ENCODE measurements at regions not wholly inside any gene's neighbourhood (a gene's known extent, or its start where the extent isn't known, plus 50 kb on each side); places are given as distances from the start of the nearest gene placed in this dataset.

- Histone ChIP-seq H3K9me3 (ENCODE audit: low read length) (no peaks in the 10 kb centered on the region), H3K27ac (ENCODE audit: low read length) (no peak overlapping the region), H3K27me3 (ENCODE audit: low read length) (no peaks in the 10 kb centered on the region), H3K9me2 (replicated peaks; ENCODE audit: insufficient read depth, low read length) (no peaks in the 10 kb centered on the region), H2AFZ (ENCODE audit: low read length) (no peak overlapping the region), H3K4me1 (ENCODE audit: low read length) (peaks cover 13% of the 10 kb centered on the region), H3K4me3 (ENCODE audit: low read length) (no peak overlapping the region), H3K36me3 (ENCODE audit: insufficient read depth, low read length) (no peaks in the 10 kb centered on the region), H3K79me2 (ENCODE audit: low read length) (no peaks in the 10 kb centered on the region), H3K4me2 (ENCODE audit: low read depth, low read length, poor library complexity, severe bottlenecking) (no peak overlapping the region), H3K9ac (ENCODE audit: low read length) (no peak overlapping the region), H4K20me1 (ENCODE audit: insufficient read depth, low read depth, low read length) (no peaks in the 10 kb centered on the region)
- DNase-seq = no peak
Observed at GRCh38 chr11:127075758-127076157, 75.2 kb upstream of the KIRREL3 start.

GRCh38 chr11:127074151-127074761 lies 73.7 kb upstream of the KIRREL3 start:
- peak overlapping the region; percentile 35 for H3K4me2 ChIP-seq (ENCODE audit: low read depth, low read length, poor library complexity, severe bottlenecking)
- H3K36me3 ChIP-seq (ENCODE audit: insufficient read depth, low read length) = no peaks in the 10 kb centered on the region
- DNase-seq = peak; percentile 71

GRCh38 chr11:127073621-127074020 lies 73.1 kb upstream of the KIRREL3 start:
- Histone ChIP-seq H2AFZ (ENCODE audit: low read length) (no peak overlapping the region), H3K9ac (ENCODE audit: low read length) (no peak overlapping the region), H3K27me3 (ENCODE audit: low read length) (no peaks in the 10 kb centered on the region), H4K20me1 (ENCODE audit: insufficient read depth, low read depth, low read length) (no peaks in the 10 kb centered on the region), H3K27ac (ENCODE audit: low read length) (no peak overlapping the region), H3K9me2 (replicated peaks; ENCODE audit: insufficient read depth, low read length) (no peaks in the 10 kb centered on the region), H3K4me3 (ENCODE audit: low read length) (no peak overlapping the region), H3K4me2 (ENCODE audit: low read depth, low read length, poor library complexity, severe bottlenecking) (no peak overlapping the region), H3K9me3 (ENCODE audit: low read length) (no peaks in the 10 kb centered on the region), H3K4me1 (ENCODE audit: low read length) (peaks cover 13% of the 10 kb centered on the region), H3K36me3 (ENCODE audit: insufficient read depth, low read length) (no peaks in the 10 kb centered on the region), H3K79me2 (ENCODE audit: low read length) (no peaks in the 10 kb centered on the region)
- no peak for DNase-seq

More at GRCh38 chr11:127074151-127074761, 73.7 kb upstream of the KIRREL3 start:
- no peak overlapping the region for H3K9ac ChIP-seq (ENCODE audit: low read length)
- no peak overlapping the region for H3K4me3 ChIP-seq (ENCODE audit: low read length)
- H3K79me2 ChIP-seq (ENCODE audit: low read length) = no peaks in the 10 kb centered on the region
- H3K9me3 ChIP-seq (ENCODE audit: low read length) = no peaks in the 10 kb centered on the region
- H3K9me2 ChIP-seq (replicated peaks; ENCODE audit: insufficient read depth, low read length) = no peaks in the 10 kb centered on the region
- no peaks in the 10 kb centered on the region for H4K20me1 ChIP-seq (ENCODE audit: insufficient read depth, low read depth, low read length)
- H3K27me3 ChIP-seq (ENCODE audit: low read length) = no peaks in the 10 kb centered on the region
- H3K27ac ChIP-seq (ENCODE audit: low read length) = no peak overlapping the region
- peaks cover 13% of the 10 kb centered on the region for H3K4me1 ChIP-seq (ENCODE audit: low read length)
- no peak overlapping the region for H2AFZ ChIP-seq (ENCODE audit: low read length)

GRCh38 chr11:127071606-127072005 lies 71.0 kb upstream of the KIRREL3 start:
- Histone ChIP-seq H3K9ac (ENCODE audit: low read length) (no peak overlapping the region), H2AFZ (ENCODE audit: low read length) (no peak overlapping the region), H3K79me2 (ENCODE audit: low read length) (no peaks in the 10 kb centered on the region), H3K36me3 (ENCODE audit: insufficient read depth, low read length) (no peaks in the 10 kb centered on the region), H3K4me3 (ENCODE audit: low read length) (no peak overlapping the region), H3K9me3 (ENCODE audit: low read length) (no peaks in the 10 kb centered on the region), H3K9me2 (replicated peaks; ENCODE audit: insufficient read depth, low read length) (no peaks in the 10 kb centered on the region), H4K20me1 (ENCODE audit: insufficient read depth, low read depth, low read length) (no peaks in the 10 kb centered on the region), H3K4me1 (ENCODE audit: low read length) (peaks cover 13% of the 10 kb centered on the region), H3K4me2 (ENCODE audit: low read depth, low read length, poor library complexity, severe bottlenecking) (no peak overlapping the region), H3K27me3 (ENCODE audit: low read length) (no peaks in the 10 kb centered on the region), H3K27ac (ENCODE audit: low read length) (no peak overlapping the region)
- DNase-seq = no peak

- Histone ChIP-seq H2AFZ (ENCODE audit: low read length) (no peak overlapping the region), H3K4me3 (ENCODE audit: low read length) (no peak overlapping the region), H3K9me3 (ENCODE audit: low read length) (no peaks in the 10 kb centered on the region), H3K4me2 (ENCODE audit: low read depth, low read length, poor library complexity, severe bottlenecking) (no peak overlapping the region), H3K79me2 (ENCODE audit: low read length) (no peaks in the 10 kb centered on the region), H4K20me1 (ENCODE audit: insufficient read depth, low read depth, low read length) (no peaks in the 10 kb centered on the region), H3K9ac (ENCODE audit: low read length) (no peak overlapping the region), H3K27ac (ENCODE audit: low read length) (no peak overlapping the region), H3K36me3 (ENCODE audit: insufficient read depth, low read length) (no peaks in the 10 kb centered on the region), H3K4me1 (ENCODE audit: low read length) (peaks cover 13% of the 10 kb centered on the region), H3K9me2 (replicated peaks; ENCODE audit: insufficient read depth, low read length) (no peaks in the 10 kb centered on the region), H3K27me3 (ENCODE audit: low read length) (no peaks in the 10 kb centered on the region)
- no peak for DNase-seq
Observed at GRCh38 chr11:127070808-127071207, 70.2 kb upstream of the KIRREL3 start.

GRCh38 chr11:127066401-127067090 lies 66.0 kb upstream of the KIRREL3 start:
- Histone ChIP-seq H3K27ac (ENCODE audit: low read length) (no peak overlapping the region), H3K79me2 (ENCODE audit: low read length) (no peaks in the 10 kb centered on the region), H3K36me3 (ENCODE audit: insufficient read depth, low read length) (no peaks in the 10 kb centered on the region), H3K27me3 (ENCODE audit: low read length) (no peaks in the 10 kb centered on the region), H3K4me1 (ENCODE audit: low read length) (no peaks in the 10 kb centered on the region), H2AFZ (ENCODE audit: low read length) (no peak overlapping the region), H3K9me3 (ENCODE audit: low read length) (no peaks in the 10 kb centered on the region), H3K9ac (ENCODE audit: low read length) (no peak overlapping the region), H3K9me2 (replicated peaks; ENCODE audit: insufficient read depth, low read length) (no peaks in the 10 kb centered on the region), H4K20me1 (ENCODE audit: insufficient read depth, low read depth, low read length) (no peaks in the 10 kb centered on the region), H3K4me3 (ENCODE audit: low read length) (no peak overlapping the region), H3K4me2 (ENCODE audit: low read depth, low read length, poor library complexity, severe bottlenecking) (no peak overlapping the region)
- no peak for DNase-seq

- DNase-seq = no peak
- H2AFZ ChIP-seq (ENCODE audit: low read length) = no peak overlapping the region
- no peaks in the 10 kb centered on the region for H3K9me2 ChIP-seq (replicated peaks; ENCODE audit: insufficient read depth, low read length)
- H3K27me3 ChIP-seq (ENCODE audit: low read length) = no peaks in the 10 kb centered on the region
- H4K20me1 ChIP-seq (ENCODE audit: insufficient read depth, low read depth, low read length) = no peaks in the 10 kb centered on the region
- no peaks in the 10 kb centered on the region for H3K4me1 ChIP-seq (ENCODE audit: low read length)
- no peak overlapping the region for H3K9ac ChIP-seq (ENCODE audit: low read length)
- H3K4me2 ChIP-seq (ENCODE audit: low read depth, low read length, poor library complexity, severe bottlenecking) = no peak overlapping the region
- no peaks in the 10 kb centered on the region for H3K9me3 ChIP-seq (ENCODE audit: low read length)
- H3K27ac ChIP-seq (ENCODE audit: low read length) = no peak overlapping the region
- no peaks in the 10 kb centered on the region for H3K79me2 ChIP-seq (ENCODE audit: low read length)
- no peaks in the 10 kb centered on the region for H3K36me3 ChIP-seq (ENCODE audit: insufficient read depth, low read length)
- no peak overlapping the region for H3K4me3 ChIP-seq (ENCODE audit: low read length)
Observed at GRCh38 chr11:127063241-127063640, 62.7 kb upstream of the KIRREL3 start.

- Histone ChIP-seq H2AFZ (ENCODE audit: low read length) (no peak overlapping the region), H3K9me2 (replicated peaks; ENCODE audit: insufficient read depth, low read length) (no peaks in the 10 kb centered on the region), H3K4me1 (ENCODE audit: low read length) (no peaks in the 10 kb centered on the region), H3K36me3 (ENCODE audit: insufficient read depth, low read length) (no peaks in the 10 kb centered on the region), H3K4me3 (ENCODE audit: low read length) (no peak overlapping the region), H3K27me3 (ENCODE audit: low read length) (no peaks in the 10 kb centered on the region), H3K79me2 (ENCODE audit: low read length) (no peaks in the 10 kb centered on the region), H3K4me2 (ENCODE audit: low read depth, low read length, poor library complexity, severe bottlenecking) (no peak overlapping the region), H3K9me3 (ENCODE audit: low read length) (no peaks in the 10 kb centered on the region), H3K9ac (ENCODE audit: low read length) (no peak overlapping the region), H3K27ac (ENCODE audit: low read length) (no peak overlapping the region), H4K20me1 (ENCODE audit: insufficient read depth, low read depth, low read length) (no peaks in the 10 kb centered on the region)
- DNase-seq = no peak
Observed at GRCh38 chr11:127061947-127062346, 61.4 kb upstream of the KIRREL3 start.

All from Karpas-422 (cell line).